ENCODE measurements at regions not wholly inside any gene's neighbourhood (a gene's known extent, or its start where the extent isn't known, plus 50 kb on each side); places are given as distances from the start of the nearest gene placed in this dataset.

DNA sequence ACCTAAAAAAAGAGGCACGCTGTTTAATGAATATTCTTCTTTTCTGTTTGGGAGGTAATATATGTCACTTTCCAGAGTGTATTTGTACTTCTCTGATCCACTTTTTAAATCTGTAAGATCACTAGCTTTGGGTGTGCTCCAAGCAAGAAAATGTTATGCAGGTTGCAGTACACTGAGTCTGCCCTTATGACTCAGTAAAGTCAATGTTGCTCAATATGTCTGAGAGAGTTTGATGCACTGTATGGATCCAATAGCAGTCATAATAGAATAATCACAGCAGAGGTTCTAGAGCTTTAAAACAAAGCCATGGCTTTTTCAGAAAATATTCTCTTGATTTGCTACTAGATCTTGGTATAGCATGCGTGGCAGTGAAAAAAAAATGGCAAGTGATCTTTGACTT, 525.3 kb upstream of the HTR1E start:
- TF ChIP-seq SUZ12 (IDR thresholded peaks at IDR 0.05) (no peak), ZNF384 (IDR thresholded peaks at IDR 0.05) (no peak), BHLHE40 (IDR thresholded peaks at IDR 0.05; ENCODE audit: borderline replicate concordance) (no peak), FOXM1 (IDR thresholded peaks at IDR 0.05; ENCODE audit: borderline replicate concordance) (no peak), L3MBTL2 (conservative IDR thresholded peaks at IDR 0.05) (no peak), FOXA1 (IDR thresholded peaks at IDR 0.05) (no peak), FOXK2 (IDR thresholded peaks at IDR 0.05) (no peak), ELF4 (IDR thresholded peaks at IDR 0.05) (no peak)
- TF ChIP-seq, protein P1, sequence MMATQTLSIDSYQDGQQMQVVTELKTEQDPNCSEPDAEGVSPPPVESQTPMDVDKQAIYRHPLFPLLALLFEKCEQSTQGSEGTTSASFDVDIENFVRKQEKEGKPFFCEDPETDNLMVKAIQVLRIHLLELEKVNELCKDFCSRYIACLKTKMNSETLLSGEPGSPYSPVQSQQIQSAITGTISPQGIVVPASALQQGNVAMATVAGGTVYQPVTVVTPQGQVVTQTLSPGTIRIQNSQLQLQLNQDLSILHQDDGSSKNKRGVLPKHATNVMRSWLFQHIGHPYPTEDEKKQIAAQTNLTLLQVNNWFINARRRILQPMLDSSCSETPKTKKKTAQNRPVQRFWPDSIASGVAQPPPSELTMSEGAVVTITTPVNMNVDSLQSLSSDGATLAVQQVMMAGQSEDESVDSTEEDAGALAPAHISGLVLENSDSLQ (IDR thresholded peaks at IDR 0.05) = no peak

Measured in HEK293T (cell line).